HG02970 (cell line): ENCODE measurements at regions not wholly inside any gene's neighbourhood (a gene's known extent, or its start where the extent isn't known, plus 50 kb on each side); places are given as distances from the start of the nearest gene placed in this dataset.

ENCODE experiments used
- ATAC-seq: cut with Tn5 transposase; IDR thresholded peaks from one replicate; pipeline ENCODE4 v1.9.1; 2021; ENCODE audit warnings: mild to moderate bottlenecking, moderate library complexity, moderate number of reproducible peaks; ENCODE audit not compliant: unreplicated experiment, low FRiP score

GRCh38 chr9:14967450-14968321 is 57.5 kb upstream of the FREM1 start:
- no peak for ATAC-seq

GRCh38 chr9:14962193-14962882 is 52.1 kb upstream of the FREM1 start:
- no peak for ATAC-seq

- no peak for ATAC-seq
These were observed 51.3 kb upstream of the FREM1 start for GRCh38 chr9:14961372-14962068.

- ATAC-seq, result no peak
These were observed 50.7 kb upstream of the FREM1 start for GRCh38 chr9:14960881-14961280.
